ENCODE measurements at regions not wholly inside any gene's neighbourhood (a gene's known extent, or its start where the extent isn't known, plus 50 kb on each side); places are given as distances from the start of the nearest gene placed in this dataset.

DNA sequence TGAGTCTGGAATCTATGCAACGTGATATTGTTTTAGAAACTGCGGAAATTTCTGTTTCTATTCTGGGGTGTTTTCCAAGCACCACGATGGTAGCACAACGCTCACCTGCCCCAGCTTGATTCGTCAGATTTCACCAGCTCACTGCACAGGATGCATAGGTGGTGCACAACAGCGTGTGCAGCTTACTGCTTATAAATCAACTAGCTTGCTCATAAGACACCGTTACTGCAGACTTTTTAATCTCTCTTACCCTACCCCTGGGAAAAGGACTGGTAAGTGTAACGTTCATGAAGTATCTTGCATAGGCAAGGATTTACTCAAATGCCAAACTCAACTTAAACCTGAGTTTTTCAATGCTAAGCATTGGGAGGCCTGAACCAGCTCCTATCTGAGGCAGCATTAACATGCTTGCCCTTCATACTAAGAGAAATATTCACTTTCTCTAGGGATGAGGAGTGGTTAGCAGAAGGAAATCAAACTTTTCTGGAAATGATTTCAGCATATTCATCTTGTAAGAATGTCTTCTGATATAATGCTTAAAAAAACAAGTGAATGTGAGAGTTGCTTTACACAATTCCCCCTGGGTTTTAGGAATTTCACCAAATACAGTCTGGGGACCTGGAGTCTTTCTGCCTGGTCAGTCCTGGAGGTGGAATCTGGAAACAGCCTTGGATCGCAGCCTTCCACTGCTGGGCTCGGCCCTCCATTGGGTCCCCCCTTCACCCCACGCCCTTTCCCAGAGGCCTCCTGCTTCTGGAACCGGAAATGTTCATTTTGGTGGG is 100.6 kb downstream of the DACT2 start:
- H3K9me3 ChIP-seq: no peaks in the 10 kb centered on the region
- H3K27me3 ChIP-seq: no peaks in the 10 kb centered on the region
- no peak overlapping the region for H3K4me3 ChIP-seq
- no peaks in the 10 kb centered on the region for H3K36me3 ChIP-seq
- H3K27ac ChIP-seq: peak overlapping the region; percentile 50 to 55
- intact Hi-C loops (cut with DNase I; ENCODE audit: low total_unique reads): no loop called here
- peaks cover 0 to 30% (median 14%) of the 10 kb centered on the region in 4 donors for H3K4me1 ChIP-seq
- DNase-seq: peak in 1 of 2 donors; percentile 40
- TF ChIP-seq CTCF (IDR thresholded peaks at IDR 0.05): no peak

DNA sequence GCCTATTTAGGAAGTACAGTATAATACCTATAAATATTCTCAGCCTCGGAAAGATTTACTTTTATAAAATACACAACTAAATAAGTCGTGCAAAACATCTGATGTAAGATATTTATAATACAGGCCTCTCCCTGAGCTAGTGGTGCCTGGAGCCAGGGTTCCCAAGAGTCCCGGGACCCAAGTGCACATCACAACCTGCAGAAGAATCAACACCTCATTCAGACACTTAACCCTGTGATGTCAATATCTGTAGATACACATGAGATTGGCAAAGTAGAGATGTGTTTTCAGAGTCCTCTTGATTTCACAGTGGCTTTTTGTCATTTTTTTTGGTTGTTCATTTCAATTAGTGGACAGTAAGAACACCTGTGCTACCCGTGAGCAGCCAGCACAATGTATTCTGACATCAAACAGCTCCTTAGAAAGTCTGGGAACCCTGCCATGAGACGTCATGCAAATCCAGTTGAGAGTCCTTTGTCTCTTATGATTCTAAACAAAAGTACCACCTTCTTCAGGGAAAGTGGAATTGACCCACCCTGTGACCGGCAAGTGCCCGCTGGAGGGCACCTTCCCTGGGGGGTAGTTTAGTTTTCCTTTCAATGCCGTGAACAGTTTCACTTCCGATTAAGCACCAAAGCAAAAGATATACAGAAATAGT is 101.6 kb downstream of the DACT2 start:
- H3K27ac ChIP-seq: no peak overlapping the region
- no peak for TF ChIP-seq CTCF (IDR thresholded peaks at IDR 0.05)

GRCh38 chr6:168217216-168217879 is 102.2 kb downstream of the DACT2 start:
- no peaks in the 10 kb centered on the region for H3K36me3 ChIP-seq
- no peak for TF ChIP-seq CTCF (IDR thresholded peaks at IDR 0.05)
- H3K4me1 ChIP-seq: peaks cover 0 to 30% (median 14%) of the 10 kb centered on the region in 4 donors
- DNase-seq: no peak
- no peak overlapping the region for H3K4me3 ChIP-seq
- H3K27ac ChIP-seq: no peak overlapping the region
- H3K9me3 ChIP-seq: no peaks in the 10 kb centered on the region
- no peaks in the 10 kb centered on the region for H3K27me3 ChIP-seq
- intact Hi-C loops (cut with DNase I; ENCODE audit: low total_unique reads): no loop called here

More for the DNA sequence above, 101.6 kb downstream of the DACT2 start:
- intact Hi-C loops (cut with DNase I; ENCODE audit: low total_unique reads): no loop called here
- no peak for DNase-seq
- Histone ChIP-seq H3K27me3 (no peaks in the 10 kb centered on the region), H3K36me3 (no peaks in the 10 kb centered on the region), H3K4me1 (peaks cover 0 to 30% (median 14%) of the 10 kb centered on the region in 4 donors), H3K9me3 (no peaks in the 10 kb centered on the region), H3K4me3 (no peak overlapping the region)

GRCh38 chr6:168216751-168217191 is 102.8 kb downstream of the DACT2 start:
- Histone ChIP-seq H3K4me3 (no peak overlapping the region), H3K9me3 (no peaks in the 10 kb centered on the region), H3K27ac (no peak overlapping the region), H3K4me1 (peaks cover 0 to 30% (median 14%) of the 10 kb centered on the region in 4 donors), H3K36me3 (no peaks in the 10 kb centered on the region), H3K27me3 (no peaks in the 10 kb centered on the region)
- intact Hi-C loops (cut with DNase I; ENCODE audit: low total_unique reads): no loop called here
- no peak for DNase-seq
- TF ChIP-seq CTCF (IDR thresholded peaks at IDR 0.05): no peak

- Histone ChIP-seq H3K4me3 (no peak overlapping the region), H3K36me3 (no peaks in the 10 kb centered on the region), H3K27me3 (no peaks in the 10 kb centered on the region), H3K9me3 (no peaks in the 10 kb centered on the region), H3K4me1 (peaks cover 0 to 30% (median 14%) of the 10 kb centered on the region in 4 donors), H3K27ac (no peak overlapping the region)
- DNase-seq: no peak
- no peak for TF ChIP-seq CTCF (IDR thresholded peaks at IDR 0.05)
- intact Hi-C loops (cut with DNase I; ENCODE audit: low total_unique reads): no loop called here
Measured at GRCh38 chr6:168216117-168216516, 103.5 kb downstream of the DACT2 start.
